ENCODE measurements at regions not wholly inside any gene's neighbourhood (a gene's known extent, or its start where the extent isn't known, plus 50 kb on each side); places are given as distances from the start of the nearest gene placed in this dataset.

GRCh38 chr10:81414038-81414437, 461.0 kb upstream of the NRG3 start (continued):
- no peak for TF ChIP-seq PRDM15 (CRISPR knock-in tag; IDR thresholded peaks at IDR 0.05)
- TF ChIP-seq IRF5 (IDR thresholded peaks at IDR 0.05; ENCODE audit: borderline replicate concordance) = no peak
- TF ChIP-seq CBFB (IDR thresholded peaks at IDR 0.05; ENCODE audit: low read depth) = no peak
- no peak for TF ChIP-seq TAF1 (IDR thresholded peaks at IDR 0.05; ENCODE audit: borderline replicate concordance, low read depth, low read length)
- TF ChIP-seq CREB1 (IDR thresholded peaks at IDR 0.05; ENCODE audit: low read depth) = no peak
- TF ChIP-seq REST (IDR thresholded peaks at IDR 0.05; ENCODE audit: low read depth, low read length) = no peak
